Endothelial cell of umbilical vein (primary cell): ENCODE measurements at regions not wholly inside any gene's neighbourhood (a gene's known extent, or its start where the extent isn't known, plus 50 kb on each side); places are given as distances from the start of the nearest gene placed in this dataset.

ENCODE experiments used
- BruUV-seq: library from RNA; stranded (reverse); fragments of 400-500 nt; replicated peaks from 2 replicates; lab custom pipeline; 2021; lab: Mats Ljungman, UMichigan
- CTCF ChIA-PET: fragments of 300-600, 350-600 bp; sonication (Branson Sonifier 250); formaldehyde crosslinking; loops from one replicate; lab custom pipeline; 2021; ENCODE audit warnings: antibody characterized with exemption, inconsistent platforms; lab: Charles Lee
- POLR2A ChIA-PET: fragments of 300-600, 350-600 bp; sonication (Branson Sonifier 250); formaldehyde crosslinking; loops from one replicate; lab custom pipeline; 2021; ENCODE audit warnings: antibody characterized with exemption, inconsistent platforms; lab: Charles Lee
- DNase-seq: peaks from one replicate; pipeline ENCODE4 v3.0.0-alpha.2; 2011; ENCODE audit warnings: low read depth, low spot score
- FAIRE-seq: peaks from 2 replicates; lab custom pipeline; 2011; peaks lifted over from hg19 to GRCh38; lab: Jason Lieb, UNC
- H2AFZ ChIP-seq: 2 replicates; pipeline ENCODE4 v1.6.0; 2012; ENCODE audit warnings: low read depth, low read length, control low read depth, inconsistent platforms
- H3K27ac ChIP-seq: 2 replicates; pipeline ENCODE4 v1.5.1; 2011; ENCODE audit warnings: low read depth, mild to moderate bottlenecking, control low read depth, low read length, moderate library complexity; ENCODE audit not compliant: insufficient read depth
- H3K27me3 ChIP-seq, 2 experiments: 2 replicates each; pipeline versions ENCODE4 v1.6.0 to v1.6.1; 2011; ENCODE audit warnings: low read length in 2 of 2, mixed read lengths in 1 of 2; ENCODE audit not compliant: control insufficient read depth in 2 of 2, insufficient read depth in 2 of 2
- H3K36me3 ChIP-seq, 2 experiments: 2 replicates in 1 of 2; 3 replicates in 1 of 2; pipeline ENCODE4 v1.5.1; 2011; ENCODE audit warnings: low read length in 2 of 2, mild to moderate bottlenecking in 1 of 2, moderate library complexity in 1 of 2; ENCODE audit not compliant: control insufficient read depth in 2 of 2, insufficient read depth in 2 of 2; ENCODE audit errors: extremely low read depth in 1 of 2
- H3K4me1 ChIP-seq: 3 replicates; pipeline ENCODE4 v1.5.1; 2011; ENCODE audit warnings: mild to moderate bottlenecking, low read length; ENCODE audit not compliant: control insufficient read depth, insufficient read depth; ENCODE audit errors: extremely low read depth
- H3K4me2 ChIP-seq: 2 replicates; pipeline ENCODE4 v1.6.1; 2011; ENCODE audit warnings: low read length, control low read depth, mixed read lengths; ENCODE audit not compliant: insufficient read depth
- H3K4me3 ChIP-seq, 3 experiments: fragments of 200-600 bp in 1 of 3; sonication (generic), shearing (Covaris generic) in 1 of 3; replicated peaks in 1 of 3; 2 replicates each; pipeline ENCODE4 v1.5.1; 2011 to 2016; ENCODE audit warnings: control low read depth in 3 of 3, low read length in 3 of 3, mild to moderate bottlenecking in 2 of 3, inconsistent platforms in 1 of 3, low read depth in 1 of 3, moderate library complexity in 1 of 3; ENCODE audit not compliant: insufficient read depth in 1 of 3
- H3K79me2 ChIP-seq: 2 replicates; pipeline ENCODE4 v1.6.0; 2012; ENCODE audit warnings: low read length, inconsistent platforms; ENCODE audit not compliant: control insufficient read depth, insufficient read depth
- H3K9ac ChIP-seq: replicated peaks from 2 replicates; pipeline ENCODE3; 2011; ENCODE audit warnings: low read length, control low read depth; ENCODE audit not compliant: insufficient read depth; ENCODE audit errors: extremely low read depth
- H3K9me1 ChIP-seq: replicated peaks from 3 replicates; pipeline ENCODE4 v1.6.0; 2011; ENCODE audit warnings: mild to moderate bottlenecking, low read length; ENCODE audit not compliant: control insufficient read depth, insufficient read depth; ENCODE audit errors: extremely low read depth
- H3K9me3 ChIP-seq: replicated peaks from 2 replicates; pipeline ENCODE4 v1.5.1; 2012; ENCODE audit warnings: low read length, inconsistent platforms; ENCODE audit not compliant: control insufficient read depth, insufficient read depth
- H4K20me1 ChIP-seq: replicated peaks from 2 replicates; pipeline ENCODE3; 2011; ENCODE audit warnings: mild to moderate bottlenecking, low read length; ENCODE audit not compliant: control insufficient read depth, insufficient read depth; ENCODE audit errors: extremely low read depth
- EZH2 ChIP-seq: IDR thresholded peaks from 2 replicates; pipeline ENCODE4 v1.6.1; 2012; ENCODE audit warnings: borderline replicate concordance, low read depth, mild to moderate bottlenecking, moderate library complexity, low read length, inconsistent platforms; ENCODE audit not compliant: severe bottlenecking
- FOS ChIP-seq: IDR thresholded peaks from 2 replicates; pipeline ENCODE4 v1.6.1; 2011; ENCODE audit warnings: mild to moderate bottlenecking, low read length, moderate library complexity, borderline replicate concordance; ENCODE audit not compliant: insufficient read depth
- GATA2 ChIP-seq: IDR thresholded peaks from 2 replicates; pipeline ENCODE4 v1.7.0; 2011; ENCODE audit warnings: low read depth, mild to moderate bottlenecking, moderate library complexity, mixed read lengths, low read length; ENCODE audit not compliant: insufficient read length, insufficient read depth
- JUN ChIP-seq: IDR thresholded peaks from 2 replicates; pipeline ENCODE4 v1.6.1; 2011; ENCODE audit warnings: borderline replicate concordance, low read depth; ENCODE audit not compliant: insufficient read length, insufficient read depth
- MYC ChIP-seq: IDR thresholded peaks from one replicate; pipeline ENCODE4 v1.6.1; 2011; ENCODE audit warnings: mild to moderate bottlenecking, low read depth, low read length
- POLR2A ChIP-seq: IDR thresholded peaks from 2 replicates; pipeline ENCODE4 v1.6.1; 2012; ENCODE audit warnings: low read depth, mild to moderate bottlenecking, control low read depth, low read length
- POLR2AphosphoS5 ChIP-seq: IDR thresholded peaks from 2 replicates; pipeline ENCODE4 v1.6.1; 2012; ENCODE audit warnings: low read depth, mild to moderate bottlenecking, control low read depth, low read length, moderate library complexity; ENCODE audit not compliant: insufficient read depth
- dilution Hi-C: fragments of 300-500 bp; cut with MboI; formaldehyde crosslinking; loops from one replicate; pipeline ENCODE4 v1.15.0; 2019; ENCODE audit warnings: low sequenced_read_pairs; ENCODE audit not compliant: extremely low pct_ligation_motif_present
- intact Hi-C: fragments of 100-400 bp; cut with micrococcal nuclease; formaldehyde crosslinking; loops from one replicate; pipeline ENCODE4 v1.10.0; 2022
- TF ChIP-seq, protein P1 (sequence below), 2 donors: IDR thresholded peaks; 1 replicate in 1 of 2; 2 replicates in 1 of 2; pipeline ENCODE4 v1.5.1; 2011; ENCODE audit warnings: low read length in 2 of 2, mild to moderate bottlenecking in 2 of 2, moderate library complexity in 2 of 2, control low read depth in 1 of 2, inconsistent platforms in 1 of 2, low read depth in 1 of 2; ENCODE audit not compliant: insufficient read depth in 1 of 2; ENCODE audit errors: extremely low read depth in 1 of 2
- TF ChIP-seq, protein P2 (sequence below): IDR thresholded peaks from 2 replicates; pipeline ENCODE4 v1.6.1; 2011; ENCODE audit not compliant: insufficient read depth, insufficient read length

DNA sequence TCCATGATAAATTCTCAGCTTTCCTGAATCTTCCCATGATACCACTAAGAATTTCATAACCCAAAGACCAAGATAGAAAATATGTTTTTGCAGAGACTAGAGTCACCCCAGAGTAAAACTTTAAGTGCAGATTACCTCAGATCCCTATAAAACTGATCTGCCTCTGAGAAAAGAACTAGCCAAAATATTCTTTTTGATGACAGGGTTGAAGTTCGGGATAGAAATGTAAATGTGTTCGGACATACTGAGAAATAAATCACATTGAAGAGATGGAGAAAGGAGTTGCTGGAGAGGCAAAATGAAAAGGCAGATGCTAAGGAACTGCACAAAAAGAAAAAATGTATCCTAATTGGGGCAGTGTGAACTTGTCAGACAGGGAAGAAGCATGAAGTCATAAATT, 501.8 kb downstream of the ANKRD50 start:
- Histone ChIP-seq H2AFZ (no peak overlapping the region), H3K36me3 (no peaks in the 10 kb centered on the region), H3K27me3 (no peaks in the 10 kb centered on the region), H3K27ac (no peak overlapping the region), H3K9me3 (no peaks in the 10 kb centered on the region), H3K9ac (no peak overlapping the region), H4K20me1 (no peaks in the 10 kb centered on the region), H3K4me1 (peaks cover 7% of the 10 kb centered on the region), H3K4me2 (no peak overlapping the region), H3K79me2 (no peaks in the 10 kb centered on the region), H3K4me3 (no peak overlapping the region), H3K9me1 (no peaks in the 10 kb centered on the region)
- FAIRE-seq = no peak
- DNase-seq = no peak
- ChIA-PET CTCF (no interaction called here), POLR2A (no interaction called here)
- TF ChIP-seq POLR2AphosphoS5 (no peak), JUN (no peak), MYC (no peak), FOS (no peak), EZH2 (no peak), POLR2A (no peak), GATA2 (no peak)
- TF ChIP-seq, protein P1, sequence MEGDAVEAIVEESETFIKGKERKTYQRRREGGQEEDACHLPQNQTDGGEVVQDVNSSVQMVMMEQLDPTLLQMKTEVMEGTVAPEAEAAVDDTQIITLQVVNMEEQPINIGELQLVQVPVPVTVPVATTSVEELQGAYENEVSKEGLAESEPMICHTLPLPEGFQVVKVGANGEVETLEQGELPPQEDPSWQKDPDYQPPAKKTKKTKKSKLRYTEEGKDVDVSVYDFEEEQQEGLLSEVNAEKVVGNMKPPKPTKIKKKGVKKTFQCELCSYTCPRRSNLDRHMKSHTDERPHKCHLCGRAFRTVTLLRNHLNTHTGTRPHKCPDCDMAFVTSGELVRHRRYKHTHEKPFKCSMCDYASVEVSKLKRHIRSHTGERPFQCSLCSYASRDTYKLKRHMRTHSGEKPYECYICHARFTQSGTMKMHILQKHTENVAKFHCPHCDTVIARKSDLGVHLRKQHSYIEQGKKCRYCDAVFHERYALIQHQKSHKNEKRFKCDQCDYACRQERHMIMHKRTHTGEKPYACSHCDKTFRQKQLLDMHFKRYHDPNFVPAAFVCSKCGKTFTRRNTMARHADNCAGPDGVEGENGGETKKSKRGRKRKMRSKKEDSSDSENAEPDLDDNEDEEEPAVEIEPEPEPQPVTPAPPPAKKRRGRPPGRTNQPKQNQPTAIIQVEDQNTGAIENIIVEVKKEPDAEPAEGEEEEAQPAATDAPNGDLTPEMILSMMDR (IDR thresholded peaks at IDR 0.05; ENCODE audit: extremely low read depth in 1 of 2, insufficient read depth in 1 of 2, low read depth in 1 of 2, low read length in 2 of 2) = no peak
- TF ChIP-seq, protein P2, sequence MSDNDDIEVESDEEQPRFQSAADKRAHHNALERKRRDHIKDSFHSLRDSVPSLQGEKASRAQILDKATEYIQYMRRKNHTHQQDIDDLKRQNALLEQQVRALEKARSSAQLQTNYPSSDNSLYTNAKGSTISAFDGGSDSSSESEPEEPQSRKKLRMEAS = no peak
- BruUV-seq = no TSS peak
- dilution Hi-C loops (no loop called here), intact Hi-C loops (no loop called here)
